GM21528 (cell line): ENCODE measurements at regions not wholly inside any gene's neighbourhood (a gene's known extent, or its start where the extent isn't known, plus 50 kb on each side); places are given as distances from the start of the nearest gene placed in this dataset.

ENCODE experiments used
- ATAC-seq: cut with Tn5 transposase; IDR thresholded peaks from one replicate; pipeline ENCODE4 v1.9.1; 2021; ENCODE audit warnings: mild to moderate bottlenecking, moderate library complexity; ENCODE audit not compliant: unreplicated experiment, low FRiP score

DNA sequence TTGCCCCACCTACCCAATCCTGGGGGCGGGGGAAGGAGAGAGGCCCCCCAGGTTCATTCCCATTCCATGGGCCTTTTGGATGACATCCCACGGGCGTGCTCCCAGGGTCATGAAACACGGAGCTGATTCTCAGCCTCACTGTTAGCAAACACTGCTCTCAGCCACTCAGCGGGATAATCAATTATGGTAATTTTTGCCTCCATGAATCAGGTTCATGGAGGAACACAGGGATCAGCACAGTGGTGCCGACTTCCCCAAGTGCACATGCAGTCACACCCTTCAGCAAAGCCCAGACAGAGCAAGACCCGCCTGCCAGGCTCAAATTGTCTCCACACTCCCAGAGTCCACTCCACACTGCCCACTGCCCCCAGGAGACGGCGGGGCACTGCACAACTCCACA is 164.6 kb downstream of the ENGASE start:
- no peak for ATAC-seq

GRCh38 chr17:79237448-79238053 is 162.9 kb downstream of the ENGASE start:
- no peak for ATAC-seq

- no peak for ATAC-seq
These were observed 161.2 kb downstream of the ENGASE start for GRCh38 chr17:79235808-79236207.

GRCh38 chr17:79233916-79234551 is 159.4 kb downstream of the ENGASE start:
- no peak for ATAC-seq

DNA sequence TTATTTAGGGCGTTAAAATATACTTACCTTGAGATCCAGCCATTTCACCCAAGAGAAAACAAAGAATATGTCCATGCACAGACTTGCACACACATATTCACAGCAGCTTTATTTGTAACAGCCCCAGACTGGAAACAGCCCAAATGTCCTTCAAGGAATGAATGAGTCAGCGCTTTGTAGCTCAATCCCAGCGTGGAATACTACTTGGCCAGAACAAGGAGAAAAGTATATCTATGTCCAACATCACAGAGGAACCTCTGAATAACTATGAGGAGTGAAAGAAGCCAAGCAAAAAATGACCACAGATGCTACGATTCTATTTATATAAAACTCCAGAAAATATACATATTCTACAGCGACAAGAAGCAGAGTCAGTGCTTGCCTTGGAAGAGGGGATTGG is 158.3 kb downstream of the ENGASE start:
- ATAC-seq: no peak

GRCh38 chr17:79231766-79232287 is 157.2 kb downstream of the ENGASE start:
- ATAC-seq: no peak

DNA sequence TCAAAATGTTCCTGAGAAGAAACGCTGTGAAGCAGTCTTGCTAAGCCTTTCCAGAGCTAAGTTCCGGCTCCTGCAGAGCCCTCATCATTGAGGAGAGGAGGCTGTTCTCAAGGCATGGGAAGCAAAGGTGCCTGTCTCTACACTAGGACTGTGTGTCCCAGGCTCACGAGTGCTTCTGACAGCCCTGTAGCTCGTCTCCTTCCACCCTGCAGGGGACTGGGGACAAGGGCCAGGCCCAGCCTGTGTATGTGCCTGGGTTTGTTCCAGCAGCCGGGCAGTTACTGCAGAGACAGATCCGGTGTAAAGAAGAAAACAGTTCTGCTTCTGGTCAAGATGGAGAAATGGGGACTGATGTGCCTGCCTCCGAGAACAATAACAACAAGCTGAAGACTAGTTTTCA is 156.0 kb downstream of the ENGASE start:
- ATAC-seq: no peak

GRCh38 chr17:79226037-79226436 is 151.4 kb downstream of the ENGASE start:
- ATAC-seq: no peak

GRCh38 chr17:79224903-79225302 is 150.3 kb downstream of the ENGASE start:
- no peak for ATAC-seq

- ATAC-seq: no peak
These were observed 149.9 kb downstream of the ENGASE start for GRCh38 chr17:79224476-79224875.

DNA sequence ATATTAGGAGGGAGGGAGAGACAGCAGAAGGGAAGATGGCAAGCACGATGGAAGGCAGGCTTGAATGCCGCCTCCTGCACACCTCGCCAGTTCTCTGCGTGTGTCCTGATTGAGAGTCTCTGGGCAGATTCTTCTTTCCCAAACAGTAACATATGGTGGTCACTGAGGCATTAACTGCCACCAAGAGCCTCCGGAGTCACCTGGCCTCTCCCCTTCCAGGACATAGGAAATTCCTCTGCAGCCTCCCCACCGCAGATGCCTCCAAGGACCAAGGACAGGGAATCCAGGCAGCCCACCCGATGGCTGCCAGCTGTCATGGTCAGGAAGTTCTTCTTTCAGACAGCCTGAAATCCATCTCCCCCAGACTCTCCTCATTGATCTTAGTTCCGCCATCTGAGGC is 149.3 kb downstream of the ENGASE start:
- no peak for ATAC-seq

DNA sequence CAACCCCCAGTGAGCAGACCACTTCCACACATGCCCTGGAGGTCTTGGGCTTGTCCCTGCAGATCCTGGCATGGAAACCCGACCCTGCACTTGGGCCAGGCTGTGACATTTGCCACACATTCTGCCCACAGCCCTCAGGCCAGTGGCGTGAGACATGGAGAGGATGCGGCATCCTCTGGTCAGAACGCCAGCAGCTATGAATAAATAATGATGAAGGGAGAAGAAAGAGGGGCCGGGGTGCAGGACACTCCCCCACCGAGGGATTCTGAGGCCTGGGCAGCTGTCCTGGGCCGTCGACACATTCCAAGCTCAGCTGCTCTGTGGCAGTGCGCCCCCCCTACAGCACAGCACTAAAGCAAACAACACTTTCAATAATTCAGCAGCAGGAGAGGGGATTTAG is 148.8 kb downstream of the ENGASE start:
- ATAC-seq: no peak

- no peak for ATAC-seq
These were observed 147.0 kb downstream of the ENGASE start for GRCh38 chr17:79221597-79221996.

- no peak for ATAC-seq
These were observed 146.2 kb downstream of the ENGASE start for GRCh38 chr17:79220713-79221291.

- no peak for ATAC-seq
These were observed 145.6 kb downstream of the ENGASE start for GRCh38 chr17:79220201-79220712.

DNA sequence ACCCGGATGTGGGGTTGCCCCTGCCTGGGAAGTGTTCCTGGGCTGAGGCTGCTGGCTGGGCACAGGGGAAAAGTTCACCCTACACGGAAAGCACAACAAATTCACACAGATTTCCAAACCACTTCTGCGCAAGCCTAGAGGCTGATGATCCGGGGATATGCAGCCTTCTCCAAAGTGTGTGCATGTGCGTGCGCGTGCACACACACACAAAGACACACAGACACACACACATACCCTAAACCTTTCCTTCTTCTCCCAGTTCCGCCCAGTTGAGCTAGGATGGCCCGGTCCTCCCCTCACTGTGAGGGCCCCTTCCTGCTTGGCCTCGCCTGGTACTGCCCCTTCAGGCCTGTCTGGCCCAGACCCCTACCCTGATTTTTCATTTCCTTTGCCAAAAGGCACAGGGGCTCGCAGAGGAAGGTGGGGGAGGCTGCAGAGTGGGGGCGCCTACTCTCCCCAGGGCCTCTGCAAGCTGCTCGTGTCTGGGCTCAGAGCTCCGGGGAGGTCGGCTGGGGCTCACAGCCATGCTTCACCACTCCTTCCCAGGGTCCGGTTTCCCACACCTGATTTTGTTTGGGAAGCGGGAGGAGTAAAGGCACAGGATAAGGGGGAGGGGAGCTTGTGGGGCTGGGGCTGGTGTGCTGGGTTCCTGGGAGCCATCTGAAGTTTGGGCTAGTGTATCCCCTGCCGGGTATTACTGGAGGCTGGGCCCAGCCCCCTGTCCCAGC is 144.7 kb downstream of the ENGASE start:
- no peak for ATAC-seq

GRCh38 chr17:79218825-79219200 is 144.2 kb downstream of the ENGASE start:
- ATAC-seq: no peak

DNA sequence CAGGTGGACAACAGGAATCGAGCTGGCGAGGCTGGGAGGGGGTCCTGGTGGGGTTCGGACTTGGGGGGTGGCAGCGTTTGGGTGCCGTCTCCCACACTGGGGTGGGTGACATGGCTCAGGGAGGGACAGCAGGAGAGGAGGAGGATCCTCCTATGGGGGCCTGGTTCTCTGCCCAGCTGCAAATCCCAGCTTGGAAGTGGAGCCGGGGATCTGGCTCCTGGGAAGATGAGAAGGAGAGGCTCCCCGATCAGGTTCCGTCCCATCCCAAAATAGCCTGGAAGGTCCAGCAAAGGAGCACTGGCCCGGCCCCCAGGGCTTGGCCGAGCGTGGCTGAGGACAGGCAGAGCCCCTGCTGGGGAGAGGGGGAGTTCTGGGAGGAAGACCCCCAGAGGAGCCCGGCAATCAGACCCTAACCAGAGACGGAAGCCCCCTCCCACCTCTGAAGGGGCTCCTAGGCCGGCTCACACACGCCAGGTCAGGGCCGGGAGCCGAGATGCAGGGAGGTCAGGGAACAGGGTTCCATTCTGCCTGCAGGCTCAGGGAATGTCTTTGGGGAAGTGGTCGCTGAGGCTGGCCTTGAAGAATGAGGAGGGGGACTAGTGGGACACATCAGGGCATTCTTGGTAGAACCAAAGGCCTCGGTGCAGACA is 143.7 kb downstream of the ENGASE start:
- no peak for ATAC-seq

GRCh38 chr17:79217473-79218135 is 143.0 kb downstream of the ENGASE start:
- ATAC-seq: no peak

DNA sequence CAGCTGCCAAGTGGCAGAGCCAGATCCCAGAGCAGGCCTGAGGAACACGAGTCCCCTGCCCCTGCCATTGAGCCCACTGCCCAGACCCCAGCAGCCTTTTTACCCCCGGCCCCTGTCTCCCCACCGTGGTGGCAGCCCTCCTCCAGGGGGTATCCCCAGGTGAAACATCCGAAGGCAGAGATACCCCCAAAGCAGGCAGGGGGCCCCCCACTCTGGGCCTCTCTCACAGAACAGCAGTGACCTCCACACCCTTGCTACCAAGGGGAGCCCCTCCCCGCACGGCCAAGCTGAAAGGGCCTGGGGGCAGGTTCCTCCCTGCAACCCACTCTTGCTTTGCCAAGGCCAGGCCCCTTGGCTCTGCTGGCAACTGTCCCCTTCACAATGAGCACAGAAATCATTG is 142.2 kb downstream of the ENGASE start:
- no peak for ATAC-seq
